ENCODE measurements at regions not wholly inside any gene's neighbourhood (a gene's known extent, or its start where the extent isn't known, plus 50 kb on each side); places are given as distances from the start of the nearest gene placed in this dataset.

DNA sequence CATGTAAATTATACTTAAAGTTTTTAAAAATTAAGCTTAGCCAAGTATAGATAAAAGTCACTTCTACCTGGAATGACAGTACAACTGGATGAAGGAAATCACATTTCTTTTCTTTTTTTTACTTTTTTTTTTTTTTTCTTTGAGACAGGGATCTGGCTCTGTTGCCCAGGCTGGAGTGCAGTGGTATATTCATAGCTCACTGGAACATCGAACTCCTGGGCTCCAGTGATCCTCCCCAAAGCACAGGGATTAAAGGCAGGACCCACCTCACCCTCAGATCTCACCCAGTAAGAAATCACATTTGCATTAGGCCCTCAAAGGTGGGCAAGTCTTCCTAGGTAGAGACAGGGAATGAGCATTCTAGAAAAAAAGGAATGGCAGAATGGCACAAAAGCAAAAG lies 69.5 kb upstream of the C1GALT1 start:
- DNase-seq (ENCODE audit: low read depth, low spot score) = no peak
- in situ Hi-C loops (cut with HindIII; ENCODE audit: low sequenced_read_pairs) = no loop called here
- TF ChIP-seq, protein P1, sequence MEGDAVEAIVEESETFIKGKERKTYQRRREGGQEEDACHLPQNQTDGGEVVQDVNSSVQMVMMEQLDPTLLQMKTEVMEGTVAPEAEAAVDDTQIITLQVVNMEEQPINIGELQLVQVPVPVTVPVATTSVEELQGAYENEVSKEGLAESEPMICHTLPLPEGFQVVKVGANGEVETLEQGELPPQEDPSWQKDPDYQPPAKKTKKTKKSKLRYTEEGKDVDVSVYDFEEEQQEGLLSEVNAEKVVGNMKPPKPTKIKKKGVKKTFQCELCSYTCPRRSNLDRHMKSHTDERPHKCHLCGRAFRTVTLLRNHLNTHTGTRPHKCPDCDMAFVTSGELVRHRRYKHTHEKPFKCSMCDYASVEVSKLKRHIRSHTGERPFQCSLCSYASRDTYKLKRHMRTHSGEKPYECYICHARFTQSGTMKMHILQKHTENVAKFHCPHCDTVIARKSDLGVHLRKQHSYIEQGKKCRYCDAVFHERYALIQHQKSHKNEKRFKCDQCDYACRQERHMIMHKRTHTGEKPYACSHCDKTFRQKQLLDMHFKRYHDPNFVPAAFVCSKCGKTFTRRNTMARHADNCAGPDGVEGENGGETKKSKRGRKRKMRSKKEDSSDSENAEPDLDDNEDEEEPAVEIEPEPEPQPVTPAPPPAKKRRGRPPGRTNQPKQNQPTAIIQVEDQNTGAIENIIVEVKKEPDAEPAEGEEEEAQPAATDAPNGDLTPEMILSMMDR (IDR thresholded peaks at IDR 0.05; ENCODE audit: low read depth, low read length) = no peak
- no peak overlapping the region for H3K4me3 ChIP-seq (ENCODE audit: low read depth, low read length)

DNA sequence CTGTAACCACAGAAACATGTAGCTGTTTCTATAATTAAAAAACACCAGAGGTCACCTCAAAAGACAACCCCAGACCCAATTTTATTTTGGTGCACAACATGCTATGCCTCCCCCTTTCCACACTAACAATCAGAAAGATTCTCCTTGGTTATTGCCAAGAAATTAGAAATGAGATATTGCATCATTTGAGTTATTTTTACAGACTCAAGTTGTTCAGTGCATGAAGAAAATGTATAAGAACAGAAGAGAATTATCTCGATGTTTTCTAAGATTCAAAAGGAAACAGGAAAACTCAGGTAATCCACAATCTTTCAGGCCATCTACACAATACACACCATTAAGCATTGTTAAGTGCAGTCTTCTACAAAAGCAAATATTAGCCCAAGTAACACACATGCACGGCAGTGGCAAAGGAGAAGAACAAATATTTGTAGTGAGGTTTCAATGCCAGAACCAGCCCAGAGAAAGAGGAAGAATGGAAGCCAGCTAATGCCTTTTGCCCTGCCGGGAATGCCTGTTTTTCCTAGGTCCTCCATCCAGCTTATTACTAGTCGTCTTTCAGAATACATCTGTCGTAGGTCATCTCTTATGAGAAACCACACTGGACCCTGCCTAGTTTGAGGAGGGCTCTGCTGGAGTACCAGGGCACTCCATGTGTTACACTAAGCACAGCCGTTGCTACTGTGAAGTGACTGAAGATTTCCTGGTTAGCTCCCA lies 67.6 kb upstream of the C1GALT1 start:
- in situ Hi-C loops (cut with HindIII; ENCODE audit: low sequenced_read_pairs) = no loop called here
- no peak overlapping the region for H3K4me3 ChIP-seq (ENCODE audit: low read depth, low read length)
- DNase-seq (ENCODE audit: low read depth, low spot score) = no peak
- TF ChIP-seq, protein P1 (IDR thresholded peaks at IDR 0.05; ENCODE audit: low read depth, low read length) = no peak

DNA sequence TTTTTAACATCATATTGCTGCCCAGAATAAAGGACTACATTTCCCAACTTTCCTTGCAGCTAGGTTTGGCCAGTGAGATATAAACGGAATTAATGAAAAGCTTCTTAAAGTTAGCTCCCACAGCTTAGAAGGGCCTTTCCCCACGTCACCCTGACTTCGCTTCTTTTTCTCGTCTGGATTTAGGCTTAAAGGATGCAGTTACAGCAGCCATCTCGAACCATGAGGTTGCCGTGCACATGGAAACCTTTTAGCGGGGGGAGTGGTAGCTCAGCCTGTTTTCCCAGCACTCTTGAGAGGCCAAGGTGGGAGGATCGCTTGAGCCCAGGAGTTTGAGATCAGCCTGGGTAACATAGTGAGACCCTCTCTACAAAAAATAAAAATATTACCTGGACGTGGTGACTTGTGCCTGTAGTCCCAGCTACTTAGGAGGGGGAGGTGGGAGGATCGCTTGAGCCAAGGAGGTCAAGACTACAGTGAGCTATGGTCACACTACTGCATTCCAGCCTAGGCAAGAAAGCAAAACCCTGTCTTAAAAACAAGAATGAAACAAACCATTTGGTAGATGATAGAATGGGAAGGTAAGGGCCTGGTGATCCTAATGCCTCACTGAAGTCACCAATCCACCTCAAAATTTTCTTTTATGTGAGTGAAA lies 64.3 kb upstream of the C1GALT1 start:
- in situ Hi-C loops (cut with HindIII; ENCODE audit: low sequenced_read_pairs) = no loop called here
- TF ChIP-seq, protein P1 (IDR thresholded peaks at IDR 0.05; ENCODE audit: low read depth, low read length) = no peak
- no peak overlapping the region for H3K4me3 ChIP-seq (ENCODE audit: low read depth, low read length)
- DNase-seq (ENCODE audit: low read depth, low spot score) = no peak

DNA sequence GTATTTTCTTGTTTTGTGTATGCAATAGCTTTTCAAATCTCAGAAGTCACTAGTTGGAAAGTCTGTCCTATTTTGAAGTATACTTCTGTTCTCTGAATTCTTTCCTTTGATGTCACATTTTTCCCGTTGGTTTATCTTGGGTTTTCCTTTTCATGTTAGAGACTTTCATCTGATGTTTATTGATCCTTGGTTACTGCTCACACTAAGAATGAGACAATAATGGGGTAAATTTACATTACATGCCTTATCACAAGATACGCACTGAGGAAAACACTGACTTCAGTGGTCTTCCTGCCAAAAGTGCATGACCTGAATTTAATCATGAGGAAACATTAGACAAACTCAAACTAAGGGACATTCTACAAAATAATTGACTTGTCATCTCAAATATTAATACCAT lies 63.5 kb upstream of the C1GALT1 start:
- no peak overlapping the region for H3K4me3 ChIP-seq (ENCODE audit: low read depth, low read length)
- no peak for DNase-seq (ENCODE audit: low read depth, low spot score)
- TF ChIP-seq, protein P1 (IDR thresholded peaks at IDR 0.05; ENCODE audit: low read depth, low read length) = no peak
- in situ Hi-C loops (cut with HindIII; ENCODE audit: low sequenced_read_pairs) = no loop called here

DNA sequence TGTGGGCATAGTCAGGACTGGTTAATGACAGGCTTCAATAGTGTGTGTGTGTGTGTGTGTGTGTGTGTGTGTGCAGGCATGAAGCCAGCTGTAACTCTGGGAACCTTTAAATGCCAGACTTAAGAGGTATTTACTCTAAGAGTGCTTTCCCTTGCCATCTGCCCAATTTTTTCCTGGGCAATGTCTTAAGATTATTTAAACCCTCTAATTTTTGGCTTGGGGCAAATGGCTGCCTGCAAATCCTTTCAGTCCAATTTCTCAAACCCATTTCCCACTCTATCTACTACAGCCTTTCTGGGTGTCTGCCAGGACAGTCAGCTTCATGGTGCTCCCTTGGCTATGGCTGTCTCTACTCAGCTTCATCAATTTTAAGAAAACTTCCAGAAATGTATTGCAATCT lies 62.6 kb upstream of the C1GALT1 start:
- DNase-seq (ENCODE audit: low read depth, low spot score) = no peak
- H3K4me3 ChIP-seq (ENCODE audit: low read depth, low read length) = no peak overlapping the region
- TF ChIP-seq, protein P1 (IDR thresholded peaks at IDR 0.05; ENCODE audit: low read depth, low read length) = no peak
- in situ Hi-C loops (cut with HindIII; ENCODE audit: low sequenced_read_pairs) = no loop called here

DNA sequence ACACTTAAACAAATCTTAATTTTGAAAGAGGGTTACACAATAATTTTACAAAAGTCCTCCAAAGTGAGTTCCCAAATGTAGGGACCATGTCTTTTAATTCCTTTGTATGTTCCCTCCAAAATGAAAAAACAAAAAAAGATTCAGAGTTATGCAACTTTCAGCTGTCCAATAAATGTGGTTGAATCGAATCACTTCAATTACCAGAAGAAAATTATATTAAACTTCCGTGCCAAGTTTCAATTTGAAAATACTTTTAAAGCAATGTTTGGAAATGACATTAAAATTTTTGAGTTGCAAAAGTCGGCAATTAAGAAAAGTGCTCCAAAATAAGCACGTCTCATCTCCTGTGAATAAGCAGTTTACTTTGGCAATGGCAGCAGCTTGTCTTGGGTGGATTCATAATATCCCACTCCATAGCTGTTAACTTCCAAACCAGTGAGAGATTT lies 60.3 kb upstream of the C1GALT1 start:
- DNase-seq (ENCODE audit: low read depth, low spot score) = peak; percentile 38
- TF ChIP-seq, protein P1 (IDR thresholded peaks at IDR 0.05; ENCODE audit: low read depth, low read length) = no peak
- no peak overlapping the region for H3K4me3 ChIP-seq (ENCODE audit: low read depth, low read length)
- in situ Hi-C loops (cut with HindIII; ENCODE audit: low sequenced_read_pairs) = no loop called here
